ENCODE measurements at regions not wholly inside any gene's neighbourhood (a gene's known extent, or its start where the extent isn't known, plus 50 kb on each side); places are given as distances from the start of the nearest gene placed in this dataset.

DNA sequence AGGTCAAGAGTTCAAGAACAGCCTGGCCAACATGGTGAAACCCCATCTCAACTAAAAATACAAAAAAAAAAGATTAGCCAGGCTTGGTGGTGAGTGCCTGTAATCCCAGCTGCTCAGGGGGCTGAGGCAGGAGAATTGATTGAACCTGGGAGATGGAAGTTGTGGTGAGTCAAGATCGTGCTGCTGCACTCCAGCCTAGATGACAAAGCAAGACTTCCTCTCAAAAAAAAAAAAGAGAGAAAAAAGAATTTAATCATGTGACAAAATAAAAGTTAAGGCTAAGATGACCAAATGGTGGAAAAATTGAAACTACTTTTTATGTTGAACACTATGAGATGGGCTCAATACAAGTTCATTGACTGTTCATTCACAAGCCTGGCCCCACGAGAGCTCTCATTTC is 141.1 kb upstream of the WDR11 start:
- H3K18ac ChIP-seq (ENCODE audit: extremely low read depth, low read length): no peak overlapping the region
- no peak overlapping the region for H2AFZ ChIP-seq (ENCODE audit: low read length)
- no peak overlapping the region for H3K27ac ChIP-seq (ENCODE audit: low read depth, low read length)
- no peaks in the 10 kb centered on the region for H3K23me2 ChIP-seq (ENCODE audit: low read depth, low read length)
- H3K56ac ChIP-seq (replicated peaks; ENCODE audit: insufficient read length, low read depth, low read length): no peak overlapping the region
- H2BK20ac ChIP-seq (ENCODE audit: low read length): no peak overlapping the region
- POLR2A ChIA-PET (ENCODE audit: partially characterized antibody): no interaction called here
- no peaks in the 10 kb centered on the region for H3K79me2 ChIP-seq (ENCODE audit: control insufficient read depth in 1 of 2, insufficient read depth in 2 of 2, low read length in 2 of 2)
- no peaks in the 10 kb centered on the region for H3K9me3 ChIP-seq (ENCODE audit: insufficient read depth in 2 of 2, low read depth in 1 of 2, low read length in 1 of 2)
- H3K14ac ChIP-seq (ENCODE audit: insufficient read length): no peak overlapping the region
- H4K8ac ChIP-seq (ENCODE audit: extremely low read depth, insufficient read depth, low read length): no peak overlapping the region
- H2BK15ac ChIP-seq (ENCODE audit: low read length): no peak overlapping the region
- H2AK5ac ChIP-seq (ENCODE audit: low read depth, low read length): no peak overlapping the region
- H4K91ac ChIP-seq (replicated peaks; ENCODE audit: insufficient read length, low read length): no peak overlapping the region
- no peak overlapping the region for H3K4ac ChIP-seq (replicated peaks; ENCODE audit: insufficient read length, low read depth, low read length)
- H2BK12ac ChIP-seq (ENCODE audit: low read depth, low read length): no peak overlapping the region
- no peaks in the 10 kb centered on the region for H4K20me1 ChIP-seq (replicated peaks in 1 of 2; ENCODE audit: control insufficient read depth in 1 of 2, insufficient read depth in 2 of 2, low read length in 2 of 2)
- WGBS, 2 experiments (ENCODE audit: extremely low coverage in 1 of 2, insufficient coverage in 1 of 2, insufficient read length in 1 of 2, insufficient replicate concordance in 2 of 2, low coverage in 1 of 2, low lambda C conversion rate in 2 of 2, missing lambda C conversion rate in 1 of 2): 91% methylated on average over 2 of the region's 2 CpGs; no CpG with 5 or more reads in 1 of the 2 experiments
- DNase-seq (ENCODE audit: low read depth in 1 of 2, low spot score in 2 of 2): no peak
- H3K9ac ChIP-seq (replicated peaks in 1 of 4; ENCODE audit: extremely low read depth in 1 of 4, low read depth in 3 of 4, low read length in 3 of 4): no peak overlapping the region
- H2BK120ac ChIP-seq (replicated peaks; ENCODE audit: low read depth, low read length): no peak overlapping the region
- H3K4me1 ChIP-seq (replicated peaks in 1 of 4; ENCODE audit: control insufficient read depth in 3 of 4, insufficient read depth in 4 of 4, low read length in 3 of 4): no peaks in the 10 kb centered on the region
- no peaks in the 10 kb centered on the region for H3K27me3 ChIP-seq (replicated peaks in 1 of 4; ENCODE audit: control insufficient read depth in 3 of 4, extremely low read depth in 1 of 4, insufficient read depth in 3 of 4, low read length in 3 of 4)
- CTCF ChIA-PET (ENCODE audit: partially characterized antibody): interaction anchor here (1.3 kb wide), 1 partner anchor 74 kb away, joined by 3 read pairs; no protein-coding TSS in a partner anchor
- no peak overlapping the region for H3K4me3 ChIP-seq (ENCODE audit: extremely low read depth in 1 of 4, insufficient read depth in 2 of 4, low read depth in 3 of 4, low read length in 4 of 4)
- H2BK5ac ChIP-seq (ENCODE audit: low read depth, low read length): no peak overlapping the region
- no peak overlapping the region for H3K4me2 ChIP-seq (ENCODE audit: insufficient read depth in 1 of 2, low read depth in 2 of 2, low read length in 2 of 2)
- no peaks in the 10 kb centered on the region for H3K79me1 ChIP-seq (ENCODE audit: low read depth, low read length)
- H3K36me3 ChIP-seq (ENCODE audit: control insufficient read depth in 2 of 4, insufficient read depth in 4 of 4, low read length in 3 of 4): no peaks in the 10 kb centered on the region
- no peak for FAIRE-seq
- no peak overlapping the region for H3K23ac ChIP-seq (ENCODE audit: insufficient read length)
- H4K5ac ChIP-seq (ENCODE audit: insufficient read length, low read depth, low read length): no peak overlapping the region
- TF ChIP-seq, protein P1, sequence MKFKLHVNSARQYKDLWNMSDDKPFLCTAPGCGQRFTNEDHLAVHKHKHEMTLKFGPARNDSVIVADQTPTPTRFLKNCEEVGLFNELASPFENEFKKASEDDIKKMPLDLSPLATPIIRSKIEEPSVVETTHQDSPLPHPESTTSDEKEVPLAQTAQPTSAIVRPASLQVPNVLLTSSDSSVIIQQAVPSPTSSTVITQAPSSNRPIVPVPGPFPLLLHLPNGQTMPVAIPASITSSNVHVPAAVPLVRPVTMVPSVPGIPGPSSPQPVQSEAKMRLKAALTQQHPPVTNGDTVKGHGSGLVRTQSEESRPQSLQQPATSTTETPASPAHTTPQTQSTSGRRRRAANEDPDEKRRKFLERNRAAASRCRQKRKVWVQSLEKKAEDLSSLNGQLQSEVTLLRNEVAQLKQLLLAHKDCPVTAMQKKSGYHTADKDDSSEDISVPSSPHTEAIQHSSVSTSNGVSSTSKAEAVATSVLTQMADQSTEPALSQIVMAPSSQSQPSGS (IDR thresholded peaks at IDR 0.05; ENCODE audit: low read length): no peak
- TF ChIP-seq HDAC6 (IDR thresholded peaks at IDR 0.05; ENCODE audit: low read depth, low read length) (no peak), CHD2 (IDR thresholded peaks at IDR 0.05; ENCODE audit: low read length) (no peak), KDM4A (IDR thresholded peaks at IDR 0.05; ENCODE audit: low read depth, low read length, severe bottlenecking) (no peak), CHD1 (IDR thresholded peaks at IDR 0.05; ENCODE audit: low read depth, low read length) (no peak), TAF1 (IDR thresholded peaks at IDR 0.05; ENCODE audit: low read depth, low read length) (no peak), POU5F1 (IDR thresholded peaks at IDR 0.05; ENCODE audit: low read depth, low read length) (no peak), GABPA (IDR thresholded peaks at IDR 0.05; ENCODE audit: borderline replicate concordance, insufficient read depth, low read length) (no peak), SIRT6 (IDR thresholded peaks at IDR 0.05; ENCODE audit: low read length) (no peak), RAD21 (IDR thresholded peaks at IDR 0.05 in 1 of 2, conservative IDR thresholded peaks at IDR 0.05 in 1 of 2; ENCODE audit: low read depth in 2 of 2, low read length in 2 of 2) (no peak), TAF7 (optimal IDR thresholded peaks at IDR 0.05; ENCODE audit: borderline replicate concordance, low read depth, low read length) (no peak), CEBPB (IDR thresholded peaks at IDR 0.05; ENCODE audit: low read depth, low read length) (no peak), BCL11A (IDR thresholded peaks at IDR 0.05; ENCODE audit: low read depth in 2 of 2, low read length in 2 of 2) (no peak)
- TF ChIP-seq, protein P2, sequence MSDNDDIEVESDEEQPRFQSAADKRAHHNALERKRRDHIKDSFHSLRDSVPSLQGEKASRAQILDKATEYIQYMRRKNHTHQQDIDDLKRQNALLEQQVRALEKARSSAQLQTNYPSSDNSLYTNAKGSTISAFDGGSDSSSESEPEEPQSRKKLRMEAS (IDR thresholded peaks at IDR 0.05): no peak

Measured in H1 (cell line).